Liver (tissue), 3 donors: ENCODE measurements at regions not wholly inside any gene's neighbourhood (a gene's known extent, or its start where the extent isn't known, plus 50 kb on each side); places are given as distances from the start of the nearest gene placed in this dataset.

ENCODE experiments used
- GABPA ChIP-seq, 2 donors: IDR thresholded peaks in 1 of 2; conservative IDR thresholded peaks in 1 of 2; 2 replicates each; pipeline ENCODE4 v1.6.1; 2016; ENCODE audit warnings: antibody characterized with exemption in 2 of 2, mild to moderate bottlenecking in 1 of 2, moderate library complexity in 1 of 2
- JUND ChIP-seq, 2 donors: IDR thresholded peaks; 2 replicates each; pipeline ENCODE4 v1.6.1; 2016; ENCODE audit warnings: antibody characterized with exemption in 2 of 2
- REST ChIP-seq: IDR thresholded peaks from 2 replicates; pipeline ENCODE4 v1.6.1; 2016; ENCODE audit warnings: antibody characterized with exemption, mild to moderate bottlenecking
- SP1 ChIP-seq: IDR thresholded peaks from 2 replicates; pipeline ENCODE4 v1.6.1; 2018; ENCODE audit warnings: antibody characterized with exemption, mild to moderate bottlenecking
- TAF1 ChIP-seq: conservative IDR thresholded peaks from 2 replicates; pipeline ENCODE4 v1.6.1; 2016; ENCODE audit warnings: antibody characterized with exemption, mild to moderate bottlenecking
- YY1 ChIP-seq: IDR thresholded peaks from 2 replicates; pipeline ENCODE4 v1.6.1; 2016; ENCODE audit warnings: antibody characterized with exemption, mild to moderate bottlenecking
- TF ChIP-seq, protein P1 (sequence below): fragments of 150-350 bp; IDR thresholded peaks from 2 replicates; pipeline ENCODE4 v1.5.1; 2017; ENCODE audit warnings: improper control_type of control experiment, low read depth, low read length; ENCODE audit not compliant: missing input control
- TF ChIP-seq, protein P2 (sequence below): IDR thresholded peaks from 2 replicates; pipeline ENCODE4 v1.6.1; 2016; ENCODE audit warnings: antibody characterized with exemption
- TF ChIP-seq, protein P3 (sequence below): IDR thresholded peaks from 2 replicates; pipeline ENCODE4 v1.6.1; 2016; ENCODE audit warnings: antibody characterized with exemption
- donor health status: healthy.
- donor health status: healthy.

DNA sequence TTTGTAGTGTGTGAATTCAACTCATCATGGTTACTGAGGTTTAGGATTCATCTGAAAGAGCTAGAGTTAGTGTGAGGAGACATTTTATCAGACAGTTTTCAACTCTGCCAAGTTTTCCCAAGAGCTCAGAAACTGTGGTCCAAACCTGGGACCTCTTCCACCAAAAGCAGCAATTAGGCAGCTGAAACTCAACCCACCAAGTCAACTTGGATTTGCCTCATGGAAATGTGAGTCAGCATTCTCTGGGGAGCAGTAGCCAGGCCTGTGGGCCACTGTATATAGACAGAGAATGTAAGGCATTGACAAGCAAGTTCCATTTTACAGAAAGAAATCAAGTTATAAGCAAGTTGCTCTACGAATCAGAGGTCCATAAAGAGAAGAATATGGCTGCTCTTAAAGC is 178.8 kb upstream of the HDDC2 start:
- TF ChIP-seq, protein P1, sequence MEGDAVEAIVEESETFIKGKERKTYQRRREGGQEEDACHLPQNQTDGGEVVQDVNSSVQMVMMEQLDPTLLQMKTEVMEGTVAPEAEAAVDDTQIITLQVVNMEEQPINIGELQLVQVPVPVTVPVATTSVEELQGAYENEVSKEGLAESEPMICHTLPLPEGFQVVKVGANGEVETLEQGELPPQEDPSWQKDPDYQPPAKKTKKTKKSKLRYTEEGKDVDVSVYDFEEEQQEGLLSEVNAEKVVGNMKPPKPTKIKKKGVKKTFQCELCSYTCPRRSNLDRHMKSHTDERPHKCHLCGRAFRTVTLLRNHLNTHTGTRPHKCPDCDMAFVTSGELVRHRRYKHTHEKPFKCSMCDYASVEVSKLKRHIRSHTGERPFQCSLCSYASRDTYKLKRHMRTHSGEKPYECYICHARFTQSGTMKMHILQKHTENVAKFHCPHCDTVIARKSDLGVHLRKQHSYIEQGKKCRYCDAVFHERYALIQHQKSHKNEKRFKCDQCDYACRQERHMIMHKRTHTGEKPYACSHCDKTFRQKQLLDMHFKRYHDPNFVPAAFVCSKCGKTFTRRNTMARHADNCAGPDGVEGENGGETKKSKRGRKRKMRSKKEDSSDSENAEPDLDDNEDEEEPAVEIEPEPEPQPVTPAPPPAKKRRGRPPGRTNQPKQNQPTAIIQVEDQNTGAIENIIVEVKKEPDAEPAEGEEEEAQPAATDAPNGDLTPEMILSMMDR: no peak
- TF ChIP-seq YY1: no peak
- TF ChIP-seq TAF1: no peak
- TF ChIP-seq, protein P2, sequence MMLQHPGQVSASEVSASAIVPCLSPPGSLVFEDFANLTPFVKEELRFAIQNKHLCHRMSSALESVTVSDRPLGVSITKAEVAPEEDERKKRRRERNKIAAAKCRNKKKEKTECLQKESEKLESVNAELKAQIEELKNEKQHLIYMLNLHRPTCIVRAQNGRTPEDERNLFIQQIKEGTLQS: no peak
- TF ChIP-seq JUND (IDR thresholded peaks at IDR 0.05): no peak
- no peak for TF ChIP-seq SP1
- TF ChIP-seq GABPA (IDR thresholded peaks at IDR 0.05 in 1 of 2, conservative IDR thresholded peaks at IDR 0.05 in 1 of 2): no peak
- TF ChIP-seq, protein P3, sequence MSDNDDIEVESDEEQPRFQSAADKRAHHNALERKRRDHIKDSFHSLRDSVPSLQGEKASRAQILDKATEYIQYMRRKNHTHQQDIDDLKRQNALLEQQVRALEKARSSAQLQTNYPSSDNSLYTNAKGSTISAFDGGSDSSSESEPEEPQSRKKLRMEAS: no peak
- no peak for TF ChIP-seq REST
